K562 (cell line): ENCODE measurements at regions not wholly inside any gene's neighbourhood (a gene's known extent, or its start where the extent isn't known, plus 50 kb on each side); places are given as distances from the start of the nearest gene placed in this dataset.

ENCODE experiments used
- ATAC-seq: fragments of 200-7000 bp; cut with Tn5 transposase; 3 replicates; pipeline ENCODE4 v1.9.1; 2020; ENCODE audit warnings: moderate library complexity
- BruUV-seq: library from RNA; stranded (reverse); fragments of 400-500 nt; replicated peaks from 2 replicates; lab custom pipeline; 2021; lab: Mats Ljungman, UMichigan
- CTCF ChIA-PET: fragments of 300-600 bp; formaldehyde crosslinking; extraction: SDS; loops from one replicate; lab custom pipeline; 2021; ENCODE audit warnings: low intra/inter-chr PET ratio; lab: Yijun Ruan, JAX
- POLR2A ChIA-PET: fragments of 300-600, 350-650 bp; sonication (Branson Sonifier 250); formaldehyde crosslinking; extraction: SDS; loops from one replicate; lab custom pipeline; 2021; ENCODE audit warnings: antibody characterized with exemption, inconsistent platforms; lab: Yijun Ruan, JAX
- DNase-seq, 4 experiments: peaks; one replicate each; pipeline versions ENCODE4 v3.0.0 to v3.0.0-alpha.2; 2011 to 2018; ENCODE audit warnings: low spot score in 3 of 4, mixed read lengths in 3 of 4; ENCODE audit errors: extremely low read depth in 1 of 4
- FAIRE-seq: peaks from 2 replicates; lab custom pipeline; 2011; peaks lifted over from hg19 to GRCh38; lab: Jason Lieb, UNC
- H2AFZ ChIP-seq: 2 replicates; pipeline ENCODE4 v1.6.0; 2011; ENCODE audit warnings: low read depth, low read length, control low read depth, inconsistent platforms
- H3K27ac ChIP-seq: fragments of 200-600 bp; 3 replicates; pipeline ENCODE4 v1.8.0; 2011; ENCODE audit warnings: low read depth, mild to moderate bottlenecking, control low read depth, inconsistent platforms, low read length, moderate library complexity, mixed read lengths; ENCODE audit errors: extremely low read depth
- H3K27me3 ChIP-seq, 2 experiments: fragments of 300-600 bp in 1 of 2; 2 replicates in 1 of 2; 3 replicates in 1 of 2; pipeline versions ENCODE4 v1.6.0 to v1.8.0; 2011; ENCODE audit warnings: inconsistent platforms in 2 of 2, low read length in 2 of 2, mild to moderate bottlenecking in 1 of 2, mixed read lengths in 1 of 2, moderate library complexity in 1 of 2; ENCODE audit not compliant: control insufficient read depth in 2 of 2, insufficient read depth in 2 of 2
- H3K36me3 ChIP-seq: fragments of 300-600 bp; 3 replicates; pipeline ENCODE4 v1.8.0; 2011; ENCODE audit warnings: mild to moderate bottlenecking, low read length, inconsistent platforms; ENCODE audit not compliant: control insufficient read depth, insufficient read depth
- H3K4me1 ChIP-seq, 2 experiments: fragments of 200-600 bp in 1 of 2; replicated peaks in 1 of 2; 2 replicates in 1 of 2; 3 replicates in 1 of 2; pipeline versions ENCODE4 v1.5.1 to v1.8.0; 2011; ENCODE audit warnings: inconsistent platforms in 2 of 2, low read length in 2 of 2, mild to moderate bottlenecking in 1 of 2, mixed read lengths in 1 of 2, moderate library complexity in 1 of 2; ENCODE audit not compliant: control insufficient read depth in 2 of 2, insufficient read depth in 2 of 2
- H3K4me2 ChIP-seq: 2 replicates; pipeline ENCODE4 v1.6.1; 2011; ENCODE audit warnings: low read length, control low read depth, inconsistent platforms, mixed read lengths; ENCODE audit not compliant: insufficient read depth
- H3K4me3 ChIP-seq: fragments of 200-600 bp; sonication (generic), shearing (Covaris generic); 2 replicates; pipeline ENCODE4 v1.5.1; 2016; ENCODE audit warnings: control low read depth, inconsistent platforms
- H3K79me2 ChIP-seq: fragments of 200-600 bp; 3 replicates; pipeline ENCODE4 v1.8.0; 2011; ENCODE audit warnings: low read length, inconsistent platforms; ENCODE audit not compliant: control insufficient read depth, insufficient read depth
- H3K9ac ChIP-seq, 2 experiments: 2 replicates each; pipeline versions ENCODE4 v1.6.0 to v1.6.1; 2011; ENCODE audit warnings: low read depth in 2 of 2, low read length in 2 of 2, control low read depth in 1 of 2, inconsistent platforms in 1 of 2, mild to moderate bottlenecking in 1 of 2, mixed read lengths in 1 of 2; ENCODE audit not compliant: insufficient read depth in 1 of 2
- H3K9me1 ChIP-seq: one replicate; pipeline ENCODE4 v1.6.0; 2011; ENCODE audit warnings: inconsistent platforms, mild to moderate bottlenecking, low read length, moderate library complexity; ENCODE audit not compliant: control insufficient read depth, insufficient read depth
- H3K9me3 ChIP-seq: replicated peaks from 2 replicates; pipeline ENCODE4 v1.5.1; 2011; ENCODE audit warnings: low read depth, low read length, inconsistent platforms; ENCODE audit not compliant: control insufficient read depth, insufficient read depth
- H4K20me1 ChIP-seq: replicated peaks from 2 replicates; pipeline ENCODE4 v1.6.1; 2011; ENCODE audit warnings: low read length, inconsistent platforms, mixed read lengths; ENCODE audit not compliant: control insufficient read depth, insufficient read depth
- ERF ChIP-seq: fragments of 450-650 bp; formaldehyde crosslinking; IDR thresholded peaks from 2 replicates; pipeline ENCODE4 v1.4.0; 2020; ENCODE audit warnings: mild to moderate bottlenecking, mixed read lengths
- HNRNPL ChIP-seq: fragments of 200-400 bp; formaldehyde crosslinking; IDR thresholded peaks from 2 replicates; pipeline ENCODE4 v1.6.1; 2017; ENCODE audit warnings: low read depth, mild to moderate bottlenecking, low read length
- ID3 ChIP-seq, 2 experiments: fragments of 250-450 bp in 1 of 2; fragments of 450-650 bp in 1 of 2; sonication (Bioruptor Pico) in 1 of 2; IDR thresholded peaks; 2 replicates each; pipeline versions ENCODE4 v1.6.1 to v1.8.0; 2016 to 2021; ENCODE audit warnings: mild to moderate bottlenecking in 2 of 2, moderate library complexity in 2 of 2, missing compliant biosample characterization in 1 of 2, missing genetic modification characterization in 1 of 2
- NELFE ChIP-seq: IDR thresholded peaks from 2 replicates; pipeline ENCODE4 v1.6.1; 2011; ENCODE audit warnings: mild to moderate bottlenecking; ENCODE audit not compliant: insufficient read depth, insufficient read length
- PHF8 ChIP-seq: fragments of 200-600 bp; sonication (generic); IDR thresholded peaks from 2 replicates; pipeline ENCODE4 v1.6.1; 2012; ENCODE audit warnings: mixed run types, mild to moderate bottlenecking, inconsistent platforms, low read length, moderate library complexity, borderline replicate concordance
- PRPF4 ChIP-seq: fragments of 200-400 bp; formaldehyde crosslinking; IDR thresholded peaks from one replicate; pipeline ENCODE4 v1.6.1; 2017; ENCODE audit warnings: low read length, low read depth, mild to moderate bottlenecking; ENCODE audit not compliant: insufficient read depth, poor library complexity, severe bottlenecking
- PTTG1 ChIP-seq: fragments of 450-650 bp; IDR thresholded peaks from 2 replicates; pipeline ENCODE4 v1.6.1; 2016; ENCODE audit warnings: low read depth, mild to moderate bottlenecking, missing genetic modification characterization, missing compliant biosample characterization
- ZC3H4 ChIP-seq: sonication (generic); formaldehyde crosslinking; IDR thresholded peaks from 2 replicates; pipeline ENCODE4 v1.9.0; 2021; ENCODE audit warnings: missing genetic modification reagents, borderline replicate concordance
- ZNF512 ChIP-seq: IDR thresholded peaks from 2 replicates; pipeline ENCODE4 v1.6.1; 2016; ENCODE audit warnings: missing genetic modification characterization, missing compliant biosample characterization
- in situ Hi-C: fragments of 300-500 bp; cut with MboI; formaldehyde crosslinking; loops from 4 replicates; pipeline ENCODE4 v1.15.0; 2018; ENCODE audit warnings: inconsistent platforms, mixed read lengths
- intact Hi-C: fragments of 100-400 bp; cut with micrococcal nuclease; formaldehyde crosslinking; loops from 2 replicates; pipeline ENCODE4 v1.14.2; 2022

GRCh38 chr4:153966641-153967040 lies 177.8 kb upstream of the SFRP2 start:
- TF ChIP-seq PTTG1 (tag), result no peak
- TF ChIP-seq ZC3H4 (CRISPR knock-in tag), result no peak
- TF ChIP-seq NELFE, result no peak
- TF ChIP-seq ID3 (CRISPR knock-in tag; IDR thresholded peaks at IDR 0.05), result no peak
- TF ChIP-seq ID3 (tag; IDR thresholded peaks at IDR 0.05), result no peak
- TF ChIP-seq PHF8, result no peak
- no peak for TF ChIP-seq HNRNPL
- no peak for TF ChIP-seq ZNF512 (tag)
- TF ChIP-seq PRPF4, result no peak
- TF ChIP-seq ERF (CRISPR knock-in tag), result no peak
- Histone ChIP-seq H3K27me3 (no peaks in the 10 kb centered on the region), H3K79me2 (no peaks in the 10 kb centered on the region), H2AFZ (no peak overlapping the region), H3K4me2 (no peak overlapping the region), H3K9me3 (no peaks in the 10 kb centered on the region), H3K27ac (no peak overlapping the region), H3K4me1 (no peaks in the 10 kb centered on the region), H3K36me3 (no peaks in the 10 kb centered on the region), H3K4me3 (no peak overlapping the region), H3K9me1 (no peaks in the 10 kb centered on the region), H4K20me1 (no peaks in the 10 kb centered on the region), H3K9ac (no peak overlapping the region)
- BruUV-seq, result no TSS peak
- CTCF ChIA-PET, result interaction anchor here (0.6 kb wide), 1 partner anchor 1565 kb away, joined by 3 read pairs; no protein-coding TSS in a partner anchor
- in situ Hi-C loops (no loop called here), intact Hi-C loops (no loop called here)
- FAIRE-seq (no peak), DNase-seq (no peak), ATAC-seq (no peak)
- POLR2A ChIA-PET, result interaction anchor here (0.5 kb wide), 1 partner anchor 46 kb away, joined by 3 read pairs; no protein-coding TSS in a partner anchor
